ENCODE measurements at regions not wholly inside any gene's neighbourhood (a gene's known extent, or its start where the extent isn't known, plus 50 kb on each side); places are given as distances from the start of the nearest gene placed in this dataset.

- H2AFZ ChIP-seq (ENCODE audit: low read length): no peak overlapping the region
- H3K4me1 ChIP-seq (ENCODE audit: insufficient read depth, low read length, severe bottlenecking): no peaks in the 10 kb centered on the region
- H3K4me2 ChIP-seq (ENCODE audit: low read length): no peak overlapping the region
- H3K27me3 ChIP-seq (ENCODE audit: insufficient read depth, low read length): no peaks in the 10 kb centered on the region
- H3K36me3 ChIP-seq (ENCODE audit: insufficient read depth, low read length): no peaks in the 10 kb centered on the region
- H4K20me1 ChIP-seq (ENCODE audit: insufficient read depth, low read length): no peaks in the 10 kb centered on the region
- TF ChIP-seq CTCF (IDR thresholded peaks at IDR 0.05; ENCODE audit: low read length) (no peak), EZH2 (IDR thresholded peaks at IDR 0.05; ENCODE audit: borderline replicate concordance, low read length) (no peak)
- H3K9ac ChIP-seq (ENCODE audit: low read length): no peak overlapping the region
- no peaks in the 10 kb centered on the region for H3K9me3 ChIP-seq (ENCODE audit: low read length)
- H3K9me2 ChIP-seq (ENCODE audit: low read depth, low read length): no peaks in the 10 kb centered on the region
- no peaks in the 10 kb centered on the region for H3K79me2 ChIP-seq (ENCODE audit: insufficient read depth, low read length)
- no peak overlapping the region for H3K27ac ChIP-seq (ENCODE audit: low read depth, low read length, poor library complexity, severe bottlenecking)
- H3K4me3 ChIP-seq (ENCODE audit: low read depth, low read length, poor library complexity, severe bottlenecking): no peak overlapping the region
- H3F3A ChIP-seq (ENCODE audit: insufficient read depth, low read length): no peaks in the 10 kb centered on the region
Observed at GRCh38 chr4:165620913-165621312, 242.1 kb downstream of the CPE start.

- Histone ChIP-seq H3F3A (ENCODE audit: insufficient read depth, low read length) (no peaks in the 10 kb centered on the region), H3K9me2 (ENCODE audit: low read depth, low read length) (no peaks in the 10 kb centered on the region), H4K20me1 (ENCODE audit: insufficient read depth, low read length) (no peaks in the 10 kb centered on the region), H3K27me3 (ENCODE audit: insufficient read depth, low read length) (no peaks in the 10 kb centered on the region), H3K36me3 (ENCODE audit: insufficient read depth, low read length) (no peaks in the 10 kb centered on the region), H3K9me3 (ENCODE audit: low read length) (no peaks in the 10 kb centered on the region), H3K9ac (ENCODE audit: low read length) (no peak overlapping the region), H3K27ac (ENCODE audit: low read depth, low read length, poor library complexity, severe bottlenecking) (no peak overlapping the region), H3K4me3 (ENCODE audit: low read depth, low read length, poor library complexity, severe bottlenecking) (no peak overlapping the region), H2AFZ (ENCODE audit: low read length) (no peak overlapping the region), H3K4me2 (ENCODE audit: low read length) (no peak overlapping the region), H3K79me2 (ENCODE audit: insufficient read depth, low read length) (no peaks in the 10 kb centered on the region), H3K4me1 (ENCODE audit: insufficient read depth, low read length, severe bottlenecking) (no peaks in the 10 kb centered on the region)
- TF ChIP-seq CTCF (IDR thresholded peaks at IDR 0.05; ENCODE audit: low read length): no peak
- no peak for TF ChIP-seq EZH2 (IDR thresholded peaks at IDR 0.05; ENCODE audit: borderline replicate concordance, low read length)
Observed at GRCh38 chr4:165621983-165622382, 243.2 kb downstream of the CPE start.

- H3K4me3 ChIP-seq (ENCODE audit: low read depth, low read length, poor library complexity, severe bottlenecking): no peak overlapping the region
- no peaks in the 10 kb centered on the region for H3K9me2 ChIP-seq (ENCODE audit: low read depth, low read length)
- no peak overlapping the region for H3K27ac ChIP-seq (ENCODE audit: low read depth, low read length, poor library complexity, severe bottlenecking)
- H3K9ac ChIP-seq (ENCODE audit: low read length): no peak overlapping the region
- no peak overlapping the region for H3K4me2 ChIP-seq (ENCODE audit: low read length)
- no peak overlapping the region for H2AFZ ChIP-seq (ENCODE audit: low read length)
- no peaks in the 10 kb centered on the region for H3K27me3 ChIP-seq (ENCODE audit: insufficient read depth, low read length)
- H3K79me2 ChIP-seq (ENCODE audit: insufficient read depth, low read length): no peaks in the 10 kb centered on the region
- no peak for TF ChIP-seq EZH2 (IDR thresholded peaks at IDR 0.05; ENCODE audit: borderline replicate concordance, low read length)
- no peak for TF ChIP-seq CTCF (IDR thresholded peaks at IDR 0.05; ENCODE audit: low read length)
- H4K20me1 ChIP-seq (ENCODE audit: insufficient read depth, low read length): no peaks in the 10 kb centered on the region
- no peaks in the 10 kb centered on the region for H3F3A ChIP-seq (ENCODE audit: insufficient read depth, low read length)
- no peaks in the 10 kb centered on the region for H3K9me3 ChIP-seq (ENCODE audit: low read length)
- H3K4me1 ChIP-seq (ENCODE audit: insufficient read depth, low read length, severe bottlenecking): no peaks in the 10 kb centered on the region
- H3K36me3 ChIP-seq (ENCODE audit: insufficient read depth, low read length): no peaks in the 10 kb centered on the region
Observed at GRCh38 chr4:165625281-165625680, 246.5 kb downstream of the CPE start.
